Hepatic stellate cell (primary cell): ENCODE measurements at regions not wholly inside any gene's neighbourhood (a gene's known extent, or its start where the extent isn't known, plus 50 kb on each side); places are given as distances from the start of the nearest gene placed in this dataset.

Experiments used
- DNase-seq: peaks from one replicate; pipeline ENCODE4 v3.0.0; 2011; ENCODE audit warnings: low spot score

DNA sequence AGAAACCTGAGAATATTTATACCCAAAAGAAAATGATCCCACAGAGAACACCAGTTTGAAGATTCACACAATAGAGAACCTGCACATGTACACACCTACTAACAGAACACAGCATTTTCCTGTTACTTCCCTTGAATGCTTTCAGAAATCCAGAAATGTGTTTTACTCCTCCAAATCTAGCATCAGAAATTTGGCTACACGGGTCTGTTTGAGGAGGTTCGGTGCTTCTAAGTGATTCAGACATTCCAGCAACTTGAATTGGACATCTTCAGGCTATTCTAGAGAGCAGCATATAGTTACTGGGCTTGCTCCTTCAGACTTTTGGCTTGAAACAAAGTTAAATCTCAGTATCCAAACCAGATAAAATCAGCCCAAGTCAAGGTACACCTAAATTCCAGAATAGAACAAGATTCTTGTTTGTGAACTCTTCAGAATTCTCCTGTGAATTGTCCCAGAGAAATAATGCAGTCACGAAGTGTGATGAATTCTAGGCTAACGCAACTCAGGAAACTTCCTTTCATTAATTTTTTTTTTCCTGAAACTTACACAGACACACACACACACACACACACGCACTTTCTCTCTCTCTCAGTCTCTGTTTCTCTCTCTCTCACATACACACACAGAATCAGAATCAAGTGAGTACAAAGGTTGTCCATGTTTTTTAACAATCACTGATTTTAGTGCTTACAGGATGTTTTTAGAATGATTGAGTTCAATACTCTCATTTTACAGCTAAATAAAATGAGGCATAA lies 278.4 kb upstream of the SNX7 start:
- no peak for DNase-seq

DNA sequence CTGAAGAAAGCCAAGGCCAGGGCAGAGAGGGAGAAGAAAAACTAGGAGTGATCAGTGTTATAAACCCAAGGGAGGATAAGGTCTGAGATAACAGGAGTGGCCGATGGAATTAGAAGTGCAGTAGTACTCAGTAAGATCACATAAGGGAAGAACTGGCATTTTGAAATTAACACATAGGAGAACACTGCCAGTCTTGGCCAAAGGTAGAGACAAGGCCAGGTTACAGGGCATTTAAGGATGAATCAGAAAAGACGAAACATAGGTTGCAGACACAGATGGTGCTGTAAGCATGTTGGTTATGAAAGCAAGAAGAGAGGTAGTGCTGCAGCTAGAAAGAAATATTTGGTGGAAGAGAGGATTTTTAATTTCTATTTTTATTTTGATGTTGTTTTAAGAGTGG lies 278.9 kb upstream of the SNX7 start:
- no peak for DNase-seq

DNA sequence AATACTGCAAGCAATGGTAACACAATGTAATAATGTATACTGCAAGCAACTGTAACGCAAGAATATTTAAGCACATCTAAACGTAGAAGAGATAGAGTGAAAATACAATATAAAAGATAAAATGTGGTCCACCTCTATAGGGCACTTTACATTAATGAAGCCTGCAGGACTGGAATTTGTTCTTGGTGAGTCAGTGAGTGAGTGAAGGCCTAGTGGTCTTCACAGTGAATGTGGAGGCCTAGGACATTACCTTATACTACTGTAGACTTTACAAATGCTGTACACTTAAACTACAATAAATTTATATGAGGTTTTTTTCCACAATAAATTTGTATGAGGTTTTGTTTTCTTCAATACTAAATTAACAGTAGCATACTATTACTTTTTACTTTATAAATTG lies 287.4 kb upstream of the SNX7 start:
- DNase-seq, result no peak

DNA sequence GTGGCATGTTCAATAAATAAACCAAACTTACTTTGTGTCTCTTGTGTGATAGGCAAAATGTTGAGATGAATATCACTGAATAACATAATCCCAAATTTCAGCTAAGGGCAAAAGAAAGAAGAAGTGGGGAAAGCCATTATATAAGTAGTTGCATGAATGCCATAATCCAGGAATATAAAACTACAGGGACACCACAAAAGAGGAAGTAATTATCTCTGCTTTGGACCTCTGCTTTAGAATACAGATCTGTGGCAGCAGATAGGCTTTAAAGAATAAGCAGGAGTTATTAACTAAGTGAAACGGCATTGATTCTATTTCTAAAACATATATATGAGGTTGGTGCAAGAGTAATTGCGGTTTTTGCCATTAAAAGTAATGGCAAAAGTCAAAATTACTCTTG lies 288.5 kb upstream of the SNX7 start:
- no peak for DNase-seq

DNA sequence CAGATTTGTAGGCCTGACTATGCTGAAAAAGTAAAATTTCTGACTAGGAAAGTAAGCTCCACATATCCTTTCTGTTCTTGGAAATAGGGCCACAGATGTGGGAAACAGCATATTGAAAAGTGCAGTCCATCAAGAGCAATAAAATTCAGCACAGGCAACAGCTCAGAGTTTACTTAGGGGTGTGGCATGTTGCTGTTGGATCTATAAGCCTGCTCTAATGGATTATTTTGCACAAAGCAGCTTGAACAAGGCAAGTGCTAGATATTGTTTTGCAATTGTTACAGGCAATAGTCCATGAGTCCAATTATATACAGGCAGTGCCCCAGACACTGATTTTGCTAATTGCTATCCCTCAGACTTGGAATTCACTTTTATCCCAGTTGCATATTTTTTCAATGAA lies 289.8 kb upstream of the SNX7 start:
- no peak for DNase-seq

DNA sequence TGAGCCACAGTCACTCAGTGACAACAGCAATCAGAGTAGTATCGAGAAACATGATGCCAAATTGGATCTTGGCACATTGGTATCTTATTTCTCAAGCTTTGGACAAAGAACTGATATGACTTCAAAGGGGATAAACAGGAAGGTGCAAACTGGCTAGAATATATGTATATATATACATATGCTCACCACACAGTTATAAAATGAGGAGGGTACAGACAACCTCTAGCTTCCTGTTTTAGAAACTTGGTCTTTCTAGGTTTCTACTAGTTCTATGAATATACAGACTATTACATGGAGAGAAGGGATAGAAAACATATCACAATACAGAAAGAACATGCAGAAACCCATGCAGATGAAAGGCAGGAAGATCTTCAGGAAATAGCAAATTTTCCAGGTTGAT lies 292.1 kb upstream of the SNX7 start:
- no peak for DNase-seq

DNA sequence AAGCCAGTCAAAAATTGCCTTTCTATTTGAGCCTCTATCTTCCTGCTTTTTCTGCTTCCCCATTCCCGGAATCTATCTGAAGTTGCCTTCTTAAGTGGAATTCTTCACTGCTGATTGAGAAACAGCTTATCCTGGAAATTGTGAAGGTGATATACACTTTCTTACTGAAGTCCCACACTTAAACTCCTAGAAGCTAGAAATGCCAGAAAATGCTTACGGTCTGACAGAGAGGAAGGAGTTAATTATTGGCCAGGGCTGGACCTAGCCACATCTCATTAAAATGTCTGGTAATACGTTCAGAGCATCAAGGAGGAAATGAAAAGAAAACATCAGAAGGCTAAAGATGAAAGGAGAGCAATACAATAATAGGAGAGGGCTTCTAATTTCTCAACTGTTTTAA lies 292.5 kb upstream of the SNX7 start:
- DNase-seq, result no peak

DNA sequence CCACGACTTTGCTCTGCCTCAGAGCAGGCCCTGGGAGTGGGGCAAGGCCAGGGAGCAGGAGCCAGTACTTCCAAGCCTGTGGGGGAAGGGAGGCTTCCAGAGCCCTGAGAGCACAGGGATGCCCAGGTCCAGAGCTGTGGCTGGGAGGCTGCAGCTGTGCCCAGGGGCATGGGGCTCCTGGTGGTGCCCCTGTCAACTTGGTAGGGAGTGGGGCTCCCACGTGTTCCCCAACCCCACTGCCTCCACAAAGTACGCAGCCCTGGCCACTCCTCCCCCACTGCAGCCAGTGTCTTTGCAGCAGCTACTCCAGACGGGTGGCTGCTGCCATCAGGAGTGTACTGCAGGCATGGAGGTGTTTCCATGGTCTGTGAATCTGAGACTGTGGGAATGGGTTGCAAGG lies 294.1 kb upstream of the SNX7 start:
- no peak for DNase-seq

DNA sequence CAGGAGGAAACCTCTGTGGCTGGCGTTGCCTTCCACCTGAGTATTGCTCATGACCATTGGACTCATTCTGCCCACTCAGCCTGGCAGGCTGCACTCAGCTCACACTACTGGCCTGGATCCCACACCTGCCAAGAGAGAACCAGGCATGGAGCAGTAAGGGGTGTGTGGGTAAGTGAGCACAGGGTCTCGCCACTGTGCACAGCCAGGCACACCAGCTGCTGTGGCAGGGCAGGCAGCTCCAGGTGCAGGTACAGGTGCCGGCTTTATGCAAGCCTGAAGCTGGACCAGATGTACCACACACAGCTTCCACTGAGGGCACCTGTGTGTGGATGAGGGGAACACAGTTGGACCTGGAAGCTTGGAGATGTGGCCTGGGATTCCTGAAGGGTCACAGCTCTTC lies 295.2 kb upstream of the SNX7 start:
- no peak for DNase-seq

DNA sequence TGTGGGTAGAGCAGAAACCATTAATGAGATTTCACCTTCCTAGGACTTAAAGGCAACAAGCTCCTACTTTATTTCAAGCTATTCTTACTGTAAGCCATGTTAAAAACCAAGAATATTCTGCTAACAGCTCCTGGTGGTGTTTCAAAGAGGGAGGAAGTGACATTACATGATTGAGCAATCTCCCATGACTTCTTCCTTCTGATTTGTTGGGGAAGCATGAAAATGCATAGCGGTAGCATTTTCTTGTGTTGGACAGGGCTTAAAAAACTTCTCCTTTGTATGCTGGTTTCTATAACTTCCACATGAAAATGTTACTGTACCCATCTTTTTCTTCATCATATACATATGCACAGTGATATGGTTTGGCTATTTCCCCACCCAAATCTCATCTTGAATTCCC lies 297.0 kb upstream of the SNX7 start:
- DNase-seq, result no peak

DNA sequence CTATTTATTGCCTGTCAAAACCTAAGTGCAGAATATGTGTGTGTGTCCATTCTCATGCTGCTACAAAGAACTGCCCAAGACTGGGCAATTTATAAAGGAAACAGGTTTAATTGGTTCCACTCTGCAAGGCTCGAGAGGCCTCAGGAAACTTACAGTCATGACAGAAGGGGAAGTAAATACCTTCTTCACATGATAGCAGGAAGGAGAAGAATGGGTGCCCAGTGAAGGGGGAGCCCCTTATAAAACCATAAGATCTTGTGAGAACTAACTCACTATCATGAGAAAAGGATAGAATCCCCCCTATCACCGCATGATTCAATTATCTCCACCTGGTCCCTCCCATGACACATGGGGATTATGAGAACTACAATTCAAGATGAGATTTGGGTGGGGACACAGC lies 300.7 kb upstream of the SNX7 start:
- DNase-seq, result no peak

DNA sequence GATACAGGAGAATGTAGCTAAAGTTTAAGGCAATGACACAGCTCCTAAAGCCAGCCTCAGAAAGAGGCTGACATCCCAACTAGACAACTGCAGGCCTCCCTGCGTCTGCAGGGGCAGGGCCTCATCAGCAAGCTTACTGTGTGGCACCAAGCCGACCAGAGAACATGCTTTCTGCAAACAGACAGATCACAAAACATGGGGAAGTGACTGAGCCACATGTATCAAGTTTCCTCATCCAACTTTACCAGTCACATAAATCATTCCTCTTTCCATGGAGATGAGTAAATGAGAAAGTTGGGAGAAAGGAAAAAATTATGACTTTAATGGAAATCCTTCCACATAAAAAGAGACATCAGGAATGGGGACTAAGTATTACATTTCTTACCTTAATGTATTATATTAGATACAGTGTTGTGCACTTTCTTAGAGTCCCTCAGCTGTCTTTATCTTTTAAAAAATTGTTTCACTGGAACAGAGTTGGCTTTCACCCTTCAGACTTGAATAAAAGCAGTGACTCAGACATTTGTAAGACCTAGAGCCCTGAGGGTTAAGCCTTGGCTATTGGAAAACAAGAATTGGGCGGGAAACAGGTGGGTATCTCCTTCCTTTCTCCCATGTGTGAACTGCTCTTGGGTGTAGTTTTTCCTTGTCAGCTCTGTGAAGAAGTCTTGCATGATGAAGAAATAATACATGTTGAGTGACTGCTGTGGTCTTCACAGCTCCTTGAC lies 305.7 kb upstream of the SNX7 start:
- DNase-seq, result no peak

DNA sequence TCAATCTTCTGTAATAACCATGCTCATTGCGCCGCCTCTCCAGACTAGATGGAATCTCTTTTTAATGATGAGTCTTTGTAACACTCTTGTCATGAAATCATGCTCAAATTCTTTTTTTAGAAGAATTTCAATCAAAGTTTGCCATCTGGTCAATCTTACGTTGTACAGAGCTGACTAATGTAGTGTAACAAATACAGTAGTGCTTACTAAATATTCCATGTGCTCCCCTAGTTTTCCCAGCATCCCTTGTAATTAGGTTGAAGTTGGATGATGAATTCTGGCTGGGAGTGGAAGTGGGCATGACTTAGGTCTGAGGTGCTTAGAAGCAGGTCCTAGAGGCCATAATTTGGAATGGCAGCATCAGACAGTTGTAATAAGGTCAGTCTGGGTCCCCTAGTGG lies 309.1 kb upstream of the SNX7 start:
- no peak for DNase-seq

DNA sequence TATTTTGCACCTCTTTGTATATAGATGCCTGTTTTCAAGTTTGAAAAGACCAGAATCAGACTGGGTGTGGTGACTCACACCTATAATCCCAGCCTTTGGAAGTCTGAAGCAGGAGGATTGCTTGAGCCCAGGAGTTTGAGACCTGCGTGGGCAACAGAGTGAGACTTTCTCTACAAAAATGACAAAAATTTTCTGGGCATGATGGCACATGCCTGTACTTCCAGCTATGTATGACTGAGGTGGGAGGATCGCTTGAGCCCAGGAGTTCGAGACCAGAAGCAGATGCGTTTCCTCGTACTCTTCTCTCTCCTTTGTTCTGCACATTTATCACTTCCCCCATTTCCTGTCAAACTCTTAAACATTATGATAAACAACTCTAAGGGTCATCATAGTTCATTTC lies 310.0 kb upstream of the SNX7 start:
- no peak for DNase-seq

DNA sequence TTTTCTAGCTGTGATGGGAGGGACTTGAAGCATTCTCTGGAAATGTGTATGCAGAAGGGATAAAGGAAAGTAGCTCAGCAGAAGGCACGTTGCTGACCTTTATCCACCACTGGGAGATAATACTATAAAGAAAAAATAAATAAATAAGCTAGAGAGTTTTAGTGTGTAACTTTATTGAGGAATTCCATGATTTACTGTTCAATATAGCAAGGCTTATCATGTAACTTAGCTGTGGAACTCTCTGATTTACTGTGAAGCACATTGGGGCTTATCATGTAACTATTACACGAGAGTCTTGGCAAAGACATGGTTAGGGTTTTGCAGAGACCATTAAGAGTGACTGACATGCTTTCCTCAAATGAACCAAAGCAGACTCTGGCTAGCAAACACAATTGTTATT lies 316.1 kb upstream of the SNX7 start:
- DNase-seq, result no peak

DNA sequence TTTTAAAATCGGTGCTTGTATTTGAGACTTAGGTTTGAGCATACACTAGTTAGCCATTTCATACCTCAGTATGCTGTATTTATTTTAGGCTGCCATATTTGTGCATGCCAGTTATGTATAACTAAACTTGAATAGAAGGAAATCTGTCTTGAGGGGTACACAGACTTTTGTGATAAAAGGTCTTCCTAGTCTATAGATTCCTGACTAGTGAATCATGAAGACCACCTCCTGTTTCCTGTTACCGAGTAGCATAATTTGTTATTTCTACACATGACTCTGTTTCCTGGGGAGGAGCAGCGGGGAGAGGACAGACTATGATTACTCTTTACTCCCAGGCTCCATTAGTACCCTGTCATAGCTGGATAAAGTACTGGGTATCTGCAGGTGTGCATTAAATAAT lies 316.8 kb upstream of the SNX7 start:
- no peak for DNase-seq

DNA sequence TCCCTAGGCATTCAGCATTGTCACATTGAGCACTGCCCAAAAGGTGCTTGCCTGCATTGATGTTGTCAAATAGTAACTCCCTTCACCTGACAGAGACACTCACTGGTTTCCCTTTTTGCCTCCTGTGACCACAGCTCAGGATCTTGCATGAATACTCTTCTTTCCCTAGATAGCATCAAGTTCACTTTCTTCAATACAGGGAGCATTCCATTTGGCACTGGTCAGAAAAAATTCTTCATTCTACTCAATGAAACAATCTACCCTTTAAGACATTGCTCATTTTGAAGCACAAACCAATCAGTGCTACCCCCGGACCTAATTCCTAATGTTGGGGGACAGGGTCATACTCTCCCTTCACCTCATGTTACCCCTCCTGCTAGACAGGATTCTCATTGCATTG lies 319.0 kb upstream of the SNX7 start:
- DNase-seq, result no peak

DNA sequence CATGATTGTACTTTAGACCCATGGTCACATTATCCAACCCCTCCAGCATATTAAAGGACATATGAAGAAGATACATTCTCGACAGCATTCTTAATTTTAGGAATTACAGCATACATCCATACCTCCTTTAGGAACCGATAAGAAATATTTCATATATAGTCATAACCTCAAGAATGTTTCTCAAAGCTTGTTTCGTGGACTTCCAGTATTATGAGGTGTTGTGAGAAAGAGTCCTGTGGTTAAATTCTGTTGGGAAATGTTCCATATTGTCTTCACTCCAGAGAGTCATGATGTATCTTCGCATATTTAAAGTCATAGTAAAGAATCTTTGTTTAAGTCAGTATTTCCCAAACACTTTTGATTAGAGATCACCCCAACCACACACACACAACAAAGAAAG lies 321.0 kb upstream of the SNX7 start:
- DNase-seq, result no peak

DNA sequence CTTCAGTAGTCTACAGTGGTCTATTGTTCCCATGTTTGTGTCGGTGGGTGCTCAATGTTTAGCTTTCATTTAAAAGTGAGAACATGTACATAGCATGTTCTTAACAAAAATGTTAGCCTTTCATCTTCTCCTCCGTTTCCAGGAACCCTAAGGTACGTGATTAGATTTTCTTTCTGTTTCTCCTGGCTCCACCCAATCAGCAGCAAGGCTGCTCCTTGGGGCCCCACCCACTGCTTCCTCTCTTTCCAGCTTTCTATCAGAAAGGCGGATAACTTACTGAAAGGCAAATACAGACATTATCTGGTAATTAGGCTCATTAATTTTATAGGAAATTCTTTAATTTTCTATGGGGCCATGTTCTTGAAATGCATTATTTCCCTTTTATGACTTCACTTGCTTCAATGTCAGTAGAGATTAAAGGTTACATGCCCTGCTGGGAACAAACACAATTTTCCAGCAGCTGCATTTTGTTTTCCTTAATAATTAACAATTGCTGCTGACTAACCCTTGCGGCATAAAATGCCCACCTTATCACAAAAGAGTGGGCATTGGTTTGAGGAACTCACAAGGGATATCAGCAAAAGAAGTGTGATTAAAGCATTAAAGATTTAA lies 324.9 kb upstream of the SNX7 start:
- DNase-seq, result no peak

DNA sequence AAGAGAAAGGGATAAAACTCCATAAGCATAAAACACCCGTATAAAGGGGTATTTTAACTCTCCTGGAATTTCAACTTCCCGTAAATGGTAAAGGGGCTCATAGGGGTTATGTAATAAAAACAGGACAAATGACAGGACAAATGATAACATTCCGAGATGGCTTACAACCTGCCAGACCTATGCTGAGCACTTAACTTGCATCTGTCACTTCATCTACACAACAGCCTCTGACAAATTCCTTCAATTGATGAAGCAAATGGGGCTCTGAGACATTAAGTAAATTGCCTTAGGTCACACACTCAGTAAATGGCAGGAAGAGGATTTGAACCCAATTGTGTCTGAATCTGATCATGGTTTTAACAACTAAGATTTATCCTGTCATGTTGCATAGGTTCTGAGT lies 327.6 kb upstream of the SNX7 start:
- no peak for DNase-seq

DNA sequence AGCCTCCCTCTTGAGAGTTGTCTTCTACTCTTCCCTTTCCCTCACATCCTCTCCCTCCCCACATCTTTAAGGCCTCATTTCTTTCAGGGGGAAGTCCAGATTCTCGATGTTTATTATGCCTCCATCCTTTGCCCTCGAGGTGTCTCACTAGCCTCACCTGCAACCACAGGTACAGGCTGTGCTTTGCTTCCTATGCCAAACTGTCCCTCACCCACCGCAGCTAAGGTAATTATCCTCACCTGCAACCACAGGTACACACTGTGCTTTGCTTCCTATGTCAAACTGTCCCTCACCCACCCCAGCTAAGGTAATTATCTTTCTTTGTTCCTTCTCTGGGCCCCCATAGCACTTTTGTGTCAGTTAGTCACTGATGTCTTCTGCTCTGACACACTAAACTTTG lies 328.1 kb upstream of the SNX7 start:
- no peak for DNase-seq

DNA sequence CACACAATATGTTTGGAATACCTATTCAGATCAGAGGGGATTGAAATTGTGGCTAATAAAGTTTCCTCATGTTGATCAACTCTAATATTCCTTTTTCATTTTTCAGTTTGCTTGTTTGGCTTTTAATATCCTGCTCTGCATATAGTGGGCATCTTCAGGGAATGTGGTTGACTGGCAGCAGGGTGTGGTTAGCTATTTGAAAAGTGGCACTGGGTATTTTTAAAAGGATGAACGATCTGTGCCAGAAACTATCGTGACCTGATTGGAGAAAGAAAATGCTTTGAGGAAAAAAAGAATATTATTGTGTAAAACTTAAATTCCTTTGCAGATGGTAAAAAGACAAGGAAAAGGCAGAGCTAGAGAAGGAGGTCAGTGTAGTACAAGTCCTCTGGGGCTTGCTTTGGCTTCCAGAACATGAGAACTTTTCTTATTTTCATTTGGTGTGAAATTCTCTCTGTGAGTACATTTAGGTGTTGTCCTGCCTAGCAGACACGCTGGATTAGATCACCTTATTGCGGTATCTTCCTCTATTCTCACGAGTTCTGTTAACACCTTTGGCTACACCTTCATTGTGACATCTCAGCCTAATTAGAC lies 329.7 kb upstream of the SNX7 start:
- no peak for DNase-seq

DNA sequence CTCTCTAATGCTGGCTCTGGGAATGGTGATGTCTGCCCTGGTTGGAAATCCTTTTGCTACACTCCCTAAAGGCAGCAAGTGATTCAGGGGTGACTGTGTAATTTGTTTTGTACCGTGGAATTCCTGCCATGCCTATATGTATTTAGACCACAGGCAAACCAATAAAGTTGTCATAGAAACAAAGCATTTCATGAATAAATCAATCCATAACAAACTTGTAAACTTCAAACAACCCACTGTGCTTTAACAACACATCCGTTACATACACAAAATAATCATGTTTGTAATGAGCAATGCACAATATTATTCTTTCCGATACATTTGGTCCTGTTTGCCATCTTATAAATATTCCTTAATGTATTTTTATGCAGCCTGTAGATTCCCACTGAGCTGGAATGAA lies 330.3 kb upstream of the SNX7 start:
- no peak for DNase-seq
